ENCODE measurements at regions not wholly inside any gene's neighbourhood (a gene's known extent, or its start where the extent isn't known, plus 50 kb on each side); places are given as distances from the start of the nearest gene placed in this dataset.
"Not testable (repeated sequence)": the region's sequence is repeated elsewhere in the genome, so short reads cannot be mapped to it uniquely, and the experiment has no call there.

DNA sequence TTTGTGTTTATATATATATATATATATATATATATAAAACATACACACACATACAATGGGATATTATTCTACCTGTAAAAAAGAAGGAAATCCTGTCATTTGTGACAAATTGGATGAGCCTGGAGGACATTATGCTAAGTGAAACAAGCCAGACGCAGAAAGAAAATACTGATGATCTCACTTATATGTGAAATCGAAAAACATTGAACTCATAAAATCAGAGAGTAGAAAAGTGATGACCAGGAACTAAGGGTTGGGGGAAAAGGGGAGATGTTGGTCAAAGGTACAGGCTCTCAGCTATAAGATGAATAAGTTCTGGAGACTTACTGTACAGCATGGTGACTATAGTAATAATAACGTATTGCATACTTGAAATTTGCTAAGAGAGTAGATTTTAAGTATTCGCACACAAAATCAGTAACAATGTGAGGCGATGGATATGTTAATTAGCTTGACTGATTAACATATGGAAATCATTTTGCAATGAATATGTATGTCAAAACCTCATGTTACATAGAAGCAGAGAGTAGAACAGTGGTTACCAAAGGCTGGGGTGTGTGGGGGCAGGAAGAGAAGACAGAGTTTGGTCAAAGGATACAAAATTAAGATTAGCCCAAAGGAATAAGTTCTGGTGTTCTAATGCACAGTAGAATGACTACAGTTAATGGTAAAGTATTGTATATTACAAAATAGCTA, 92.3 kb upstream of the PHACTR1 start:
- DNase-seq: no peak
- Mint-ChIP-seq H3K27me3 (peaks cover 8% of the 10 kb centered on the region), H3K4me3 (no peak overlapping the region), H3K9me3 (no peaks in the 10 kb centered on the region), H3K4me1 (no peaks in the 10 kb centered on the region), H3K27ac (no peak overlapping the region)
- ATAC-seq: no peak

DNA sequence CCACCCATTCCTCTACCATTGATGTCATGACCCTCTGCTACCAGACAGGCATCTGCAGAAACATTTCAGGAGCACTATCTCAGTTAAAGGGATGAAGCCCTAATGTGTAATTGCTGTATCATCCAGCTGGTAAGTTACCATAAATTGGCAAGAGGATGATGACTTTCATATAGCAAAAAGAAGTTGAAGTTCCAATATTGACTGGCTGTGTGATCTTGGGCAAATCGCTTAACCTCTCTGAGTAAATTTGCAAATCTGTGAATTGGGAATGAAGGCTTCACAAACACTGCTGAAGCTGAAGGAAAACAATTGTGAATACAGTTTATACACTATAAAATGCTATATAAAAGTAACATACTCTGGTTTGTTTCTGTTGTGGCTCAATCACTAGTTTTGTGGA, 89.5 kb upstream of the PHACTR1 start:
- H3K9me3 Mint-ChIP-seq: no peaks in the 10 kb centered on the region
- H3K27ac Mint-ChIP-seq: no peak overlapping the region
- DNase-seq: no peak
- H3K4me1 Mint-ChIP-seq: no peaks in the 10 kb centered on the region
- H3K27me3 Mint-ChIP-seq: no peaks in the 10 kb centered on the region
- ATAC-seq: no peak
- no peak overlapping the region for H3K4me3 Mint-ChIP-seq

DNA sequence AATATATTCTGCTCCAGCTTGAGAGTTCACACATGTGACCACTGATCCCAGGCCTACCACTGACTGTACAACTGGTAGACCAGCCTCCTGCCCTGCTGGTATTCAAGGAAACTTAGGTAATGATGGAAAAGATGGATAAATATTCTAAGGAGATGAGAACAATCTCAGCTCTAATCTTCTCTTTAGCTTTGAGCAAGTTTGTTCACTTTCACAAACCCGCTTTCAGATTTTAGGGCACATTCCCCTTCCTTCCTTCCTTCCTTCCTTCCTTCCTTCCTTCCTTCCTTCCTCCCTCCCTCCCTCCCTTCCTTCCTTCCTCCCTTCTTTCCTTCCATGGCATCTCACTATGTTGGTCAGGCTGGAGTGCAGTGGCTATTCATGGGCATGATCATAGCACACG, 88.2 kb upstream of the PHACTR1 start:
- H3K9me3 Mint-ChIP-seq: no peaks in the 10 kb centered on the region
- ATAC-seq: no peak
- no peak overlapping the region for H3K4me3 Mint-ChIP-seq
- H3K27me3 Mint-ChIP-seq: peaks cover 5% of the 10 kb centered on the region
- no peak overlapping the region for H3K27ac Mint-ChIP-seq
- DNase-seq: no peak
- H3K4me1 Mint-ChIP-seq: no peaks in the 10 kb centered on the region

DNA sequence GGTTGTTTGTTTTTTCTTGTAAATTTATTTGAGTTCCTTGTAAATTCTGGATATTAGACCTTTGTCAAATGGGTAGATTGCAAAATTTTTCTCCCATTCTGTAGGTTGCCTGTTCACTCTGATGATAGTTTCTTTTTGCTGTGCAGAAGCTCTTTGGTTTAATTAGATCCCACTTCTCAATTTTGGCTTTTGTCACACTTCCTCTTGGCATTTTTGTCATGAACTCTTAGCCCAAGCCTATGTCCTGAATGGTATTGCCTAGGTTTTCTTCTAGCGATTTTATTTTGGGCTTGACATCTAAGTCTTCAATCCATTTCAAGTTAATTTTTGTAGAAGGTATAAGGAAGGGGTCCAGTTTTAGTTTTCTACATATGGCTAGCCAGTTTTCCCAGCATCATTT, 82.8 kb upstream of the PHACTR1 start:
- H3K4me1 Mint-ChIP-seq, H3K9me3 Mint-ChIP-seq, ATAC-seq, DNase-seq, H3K4me3 Mint-ChIP-seq, H3K27ac Mint-ChIP-seq: not testable (repeated sequence)
- peaks cover 47% of the 10 kb centered on the region for H3K27me3 Mint-ChIP-seq

DNA sequence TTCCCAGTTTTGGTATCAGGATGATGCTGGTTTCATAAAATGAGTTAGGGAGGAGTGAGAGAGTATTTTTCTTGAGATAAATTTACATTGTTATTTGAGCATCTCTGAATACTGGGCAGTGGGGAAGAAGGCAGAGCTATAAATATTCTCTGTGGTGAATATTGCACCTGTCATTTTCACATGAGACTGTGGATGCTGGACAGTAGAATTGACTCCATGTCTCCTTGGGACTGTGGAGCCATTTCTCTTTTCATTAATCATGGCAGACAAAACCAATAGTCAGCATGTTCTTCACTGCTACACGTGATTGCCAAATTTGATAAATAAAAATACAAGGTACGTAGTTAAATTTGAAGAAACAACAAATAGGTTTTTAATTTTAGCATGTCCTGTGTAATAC, 81.2 kb upstream of the PHACTR1 start:
- Mint-ChIP-seq H3K27ac (no peak overlapping the region), H3K27me3 (peaks cover 47% of the 10 kb centered on the region), H3K4me1 (peaks cover 6% of the 10 kb centered on the region), H3K9me3 (peaks cover 0 to 8% of the 10 kb centered on the region in 2 donors), H3K4me3 (no peak overlapping the region)
- no peak for DNase-seq
- no peak for ATAC-seq

DNA sequence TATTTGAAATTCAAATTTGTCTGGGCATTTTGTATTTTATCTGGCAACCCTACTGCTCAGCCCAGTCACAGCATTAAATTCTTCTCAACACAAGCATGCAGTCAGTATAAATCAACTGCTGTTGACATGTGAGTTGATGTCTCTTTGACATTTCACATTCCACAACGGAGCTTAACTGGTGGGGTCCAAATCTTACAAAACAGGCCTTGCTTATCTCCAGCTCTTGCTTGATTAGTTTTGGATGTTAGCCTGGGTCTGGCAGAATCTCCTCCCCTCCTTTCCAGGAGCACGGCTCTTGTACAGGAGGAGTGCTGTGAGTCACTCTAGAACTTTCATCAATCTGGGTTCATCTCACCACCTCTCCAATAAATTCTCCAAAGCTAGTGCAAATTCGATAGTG, 80.8 kb upstream of the PHACTR1 start:
- H3K9me3 Mint-ChIP-seq: peaks cover 0 to 8% of the 10 kb centered on the region in 2 donors
- H3K4me1 Mint-ChIP-seq: peaks cover 6% of the 10 kb centered on the region
- no peak for ATAC-seq
- no peak for DNase-seq
- peaks cover 47% of the 10 kb centered on the region for H3K27me3 Mint-ChIP-seq
- H3K27ac Mint-ChIP-seq: no peak overlapping the region
- H3K4me3 Mint-ChIP-seq: no peak overlapping the region

DNA sequence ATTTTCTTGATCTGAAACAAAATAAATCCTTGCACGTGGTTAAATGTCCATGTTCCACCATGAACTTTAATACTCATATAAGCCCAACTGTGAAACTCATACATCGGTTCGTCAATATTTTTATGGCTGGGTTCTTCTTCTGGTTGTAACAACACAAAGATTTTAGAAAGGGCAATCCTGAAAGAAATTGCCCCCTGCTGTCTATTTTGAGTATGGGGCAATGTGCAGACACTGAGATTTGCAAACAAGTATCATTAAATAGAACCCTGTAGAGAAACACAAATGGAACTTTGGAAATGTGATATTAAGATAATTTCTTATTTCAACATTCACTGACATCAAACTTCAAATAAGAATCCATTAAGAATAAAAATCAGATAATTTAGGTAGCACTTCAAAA, 80.2 kb upstream of the PHACTR1 start:
- Mint-ChIP-seq H3K4me3 (no peak overlapping the region), H3K4me1 (peaks cover 6% of the 10 kb centered on the region), H3K9me3 (peaks cover 0 to 8% of the 10 kb centered on the region in 2 donors), H3K27me3 (peaks cover 47% of the 10 kb centered on the region), H3K27ac (no peak overlapping the region)
- ATAC-seq (no peak), DNase-seq (no peak)

DNA sequence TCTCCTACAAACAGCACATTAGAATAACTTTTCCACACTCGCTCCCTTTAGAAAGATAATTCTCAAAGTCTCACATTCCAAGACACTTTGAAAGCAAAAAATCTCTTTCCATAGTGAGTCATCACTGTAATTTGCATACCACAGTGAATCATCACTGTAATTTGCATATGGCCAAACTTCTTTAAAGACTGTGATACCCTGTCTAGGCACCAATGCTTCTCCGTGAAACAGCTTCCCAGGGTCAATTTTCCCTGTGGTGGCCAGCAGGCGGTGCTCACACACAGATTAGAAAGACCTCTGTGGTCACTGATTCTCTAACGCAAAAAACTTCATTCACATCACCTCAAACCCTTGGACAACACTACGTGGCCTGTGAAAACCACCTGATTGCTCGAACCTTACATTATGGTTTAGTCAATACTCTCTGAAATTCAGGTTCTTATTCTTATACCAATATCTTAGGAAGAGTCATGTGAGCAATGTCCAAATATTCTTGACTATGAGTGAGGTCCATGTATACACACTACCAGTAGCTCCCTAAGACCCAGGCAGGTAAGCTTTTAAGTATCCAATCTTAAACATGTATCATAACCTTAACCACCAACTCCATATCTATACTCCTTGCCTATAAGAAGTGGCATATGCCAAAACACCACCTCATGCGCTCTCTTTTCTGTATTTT, 78.5 kb upstream of the PHACTR1 start:
- Mint-ChIP-seq H3K27me3 (peaks cover 45% of the 10 kb centered on the region), H3K9me3 (peaks cover 9 to 13% of the 10 kb centered on the region in 2 donors), H3K27ac (no peak overlapping the region), H3K4me3 (no peak overlapping the region), H3K4me1 (peaks cover 6% of the 10 kb centered on the region)
- DNase-seq (peak; percentile 41 to 55), ATAC-seq (peak; percentile 88)

DNA sequence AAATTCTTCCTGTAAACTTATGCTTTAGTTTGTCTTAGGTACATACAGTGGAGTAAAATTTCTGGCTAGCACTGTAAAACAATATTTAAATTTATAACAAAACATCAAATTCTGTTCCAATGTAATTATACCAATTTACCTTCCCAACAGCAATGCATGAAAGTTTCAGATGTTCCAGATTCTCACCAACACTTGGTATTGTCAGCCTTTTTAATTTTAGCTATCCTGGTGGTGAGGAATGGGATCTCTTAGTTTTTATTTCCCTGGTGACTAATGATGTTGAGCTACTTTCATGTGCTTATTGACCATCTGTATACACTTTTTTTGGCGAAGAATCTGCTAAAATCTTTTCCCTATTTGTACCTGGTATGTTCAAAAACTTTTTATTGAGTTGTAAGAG, 76.1 kb upstream of the PHACTR1 start:
- peaks cover 6% of the 10 kb centered on the region for H3K4me1 Mint-ChIP-seq
- H3K9me3 Mint-ChIP-seq: peaks cover 6 to 15% of the 10 kb centered on the region in 2 donors
- no peak overlapping the region for H3K4me3 Mint-ChIP-seq
- peaks cover 21% of the 10 kb centered on the region for H3K27me3 Mint-ChIP-seq
- H3K27ac Mint-ChIP-seq: no peak overlapping the region
- DNase-seq (no peak), ATAC-seq (no peak)

DNA sequence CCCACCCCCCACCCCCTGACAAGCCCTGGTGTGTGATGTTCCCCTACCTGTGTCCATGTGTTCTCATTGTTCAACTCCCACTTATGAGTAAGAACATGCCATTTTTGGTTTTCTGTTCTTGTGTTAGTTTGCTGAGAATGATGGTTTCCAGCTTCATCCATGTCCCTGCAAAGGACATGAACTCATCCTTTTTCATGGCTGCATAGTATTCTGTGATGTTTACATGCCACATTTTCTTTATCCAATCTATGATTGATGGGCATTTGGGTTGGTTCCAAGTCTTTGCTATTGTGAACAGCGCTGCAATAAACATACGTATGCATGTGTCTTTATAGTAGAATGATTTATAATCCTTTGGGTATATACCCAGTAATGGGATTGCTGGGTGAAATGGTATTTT, 74.8 kb upstream of the PHACTR1 start:
- peaks cover 6 to 15% of the 10 kb centered on the region in 2 donors for H3K9me3 Mint-ChIP-seq
- not testable (repeated sequence) for ATAC-seq, H3K4me1 Mint-ChIP-seq

DNA sequence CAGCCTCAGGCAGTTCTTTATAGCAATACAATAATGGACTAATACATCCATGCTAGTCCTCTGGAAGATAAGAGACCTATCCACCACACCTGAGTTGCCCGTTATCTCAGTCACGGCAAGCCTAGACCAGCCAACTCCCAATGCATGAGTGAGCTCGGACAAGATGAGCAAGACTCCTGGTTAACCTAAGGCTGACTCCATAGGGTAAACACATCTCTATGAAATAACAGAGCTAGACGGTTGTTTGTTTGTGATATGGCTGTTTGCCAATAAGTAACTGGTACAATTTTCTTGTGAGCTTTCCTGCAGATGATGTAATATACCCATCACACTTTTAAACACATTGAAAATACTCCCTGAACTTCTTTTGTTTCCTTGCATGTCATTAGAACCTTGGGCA, 70.6 kb upstream of the PHACTR1 start:
- ATAC-seq: no peak
- H3K27ac Mint-ChIP-seq: no peak overlapping the region
- peaks cover 10% of the 10 kb centered on the region for H3K27me3 Mint-ChIP-seq
- H3K4me1 Mint-ChIP-seq: no peaks in the 10 kb centered on the region
- DNase-seq: no peak
- H3K9me3 Mint-ChIP-seq: peaks cover 6 to 15% of the 10 kb centered on the region in 2 donors
- no peak overlapping the region for H3K4me3 Mint-ChIP-seq

More for the DNA sequence above, 74.8 kb upstream of the PHACTR1 start:
- not testable (repeated sequence) for H3K27ac Mint-ChIP-seq, H3K4me3 Mint-ChIP-seq, DNase-seq
- peaks cover 11% of the 10 kb centered on the region for H3K27me3 Mint-ChIP-seq

DNA sequence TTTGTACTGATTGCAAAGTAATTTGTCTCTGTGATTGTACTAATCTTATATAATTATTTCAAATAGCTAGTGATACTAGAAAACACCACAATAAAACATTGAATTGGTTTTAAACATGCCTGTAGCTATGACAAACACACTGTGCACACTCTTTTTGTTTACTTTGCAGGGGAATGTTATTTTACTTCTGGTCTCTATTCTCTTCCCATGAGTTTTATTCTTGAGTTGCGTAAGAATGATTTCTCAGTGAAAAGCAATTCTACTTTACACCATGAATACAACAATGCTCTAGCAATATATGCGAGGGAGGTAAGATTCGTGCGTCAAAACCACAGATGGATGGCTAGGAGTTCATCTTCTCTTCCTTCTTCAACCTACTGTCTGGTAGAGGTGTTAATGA, 68.4 kb upstream of the PHACTR1 start:
- Mint-ChIP-seq H3K4me3 (no peak overlapping the region), H3K4me1 (no peaks in the 10 kb centered on the region), H3K9me3 (peaks cover 0 to 6% of the 10 kb centered on the region in 2 donors), H3K27ac (no peak overlapping the region), H3K27me3 (peaks cover 10% of the 10 kb centered on the region)
- DNase-seq (no peak), ATAC-seq (no peak)

DNA sequence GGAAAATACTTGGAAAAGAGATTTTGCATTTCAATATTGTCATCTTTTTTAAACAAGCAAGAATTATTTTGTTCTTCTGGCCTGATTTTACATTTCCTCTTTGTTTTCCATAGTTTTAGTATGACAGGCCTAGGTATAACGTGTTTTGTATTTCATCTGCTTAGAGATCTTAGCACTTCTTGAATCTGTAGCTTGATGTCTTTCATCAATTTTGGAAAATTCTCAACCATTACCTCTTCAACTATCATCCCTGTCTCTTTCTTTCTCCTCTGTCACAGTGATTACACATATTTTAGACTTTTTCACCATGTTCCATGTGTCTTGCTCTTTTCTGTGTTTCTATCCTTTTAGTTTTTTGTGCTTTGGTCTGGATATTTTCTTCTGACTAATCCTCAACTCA, 67.2 kb upstream of the PHACTR1 start:
- no peaks in the 10 kb centered on the region for H3K4me1 Mint-ChIP-seq
- DNase-seq (no peak), ATAC-seq (no peak)
- H3K4me3 Mint-ChIP-seq: no peak overlapping the region
- peaks cover 10% of the 10 kb centered on the region for H3K27me3 Mint-ChIP-seq
- H3K9me3 Mint-ChIP-seq: no peaks in the 10 kb centered on the region
- no peak overlapping the region for H3K27ac Mint-ChIP-seq

DNA sequence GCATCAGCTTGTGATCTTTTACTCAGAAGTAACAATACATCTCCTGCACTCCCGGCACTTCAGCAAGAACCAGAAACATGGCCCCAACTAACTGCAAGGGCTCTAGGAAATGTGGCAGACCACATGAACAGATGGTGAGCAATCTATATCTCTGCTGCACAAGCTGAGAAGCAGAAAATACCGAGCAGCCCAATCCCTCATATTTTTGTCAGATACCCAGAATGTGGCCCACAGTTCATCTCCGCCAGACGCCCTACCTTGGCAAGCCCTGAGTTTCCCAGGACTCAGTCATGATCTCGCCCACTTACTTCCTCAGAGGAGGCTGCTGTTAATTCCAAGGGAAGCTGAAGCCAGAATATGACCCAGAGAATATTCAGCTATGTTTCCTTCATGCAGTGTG, 63.1 kb upstream of the PHACTR1 start:
- Mint-ChIP-seq H3K4me3 (no peak overlapping the region), H3K4me1 (peaks cover 7% of the 10 kb centered on the region), H3K9me3 (no peaks in the 10 kb centered on the region), H3K27ac (no peak overlapping the region), H3K27me3 (peaks cover 10% of the 10 kb centered on the region)
- no peak for DNase-seq
- ATAC-seq: no peak

DNA sequence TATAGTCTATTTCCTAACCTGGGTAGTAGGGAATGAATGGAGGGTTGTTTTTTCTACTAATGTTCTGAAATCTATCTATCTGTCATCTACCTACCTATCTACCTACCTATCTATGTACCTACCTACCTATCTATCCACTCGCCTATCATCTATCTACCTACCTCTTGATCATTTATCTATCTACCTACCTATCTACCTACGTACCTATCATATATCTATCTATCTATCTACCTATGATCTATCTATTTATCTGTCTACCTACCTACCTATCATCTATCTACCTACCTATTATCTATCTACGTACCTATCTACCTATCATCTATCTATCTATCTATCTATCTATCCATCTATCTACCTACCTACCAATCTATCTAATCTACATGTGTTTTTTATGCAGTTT, 62.5 kb upstream of the PHACTR1 start:
- Mint-ChIP-seq H3K27ac (no peak overlapping the region), H3K9me3 (no peaks in the 10 kb centered on the region), H3K4me3 (no peak overlapping the region), H3K27me3 (peaks cover 10% of the 10 kb centered on the region), H3K4me1 (peaks cover 7% of the 10 kb centered on the region)
- ATAC-seq: no peak
- no peak for DNase-seq

DNA sequence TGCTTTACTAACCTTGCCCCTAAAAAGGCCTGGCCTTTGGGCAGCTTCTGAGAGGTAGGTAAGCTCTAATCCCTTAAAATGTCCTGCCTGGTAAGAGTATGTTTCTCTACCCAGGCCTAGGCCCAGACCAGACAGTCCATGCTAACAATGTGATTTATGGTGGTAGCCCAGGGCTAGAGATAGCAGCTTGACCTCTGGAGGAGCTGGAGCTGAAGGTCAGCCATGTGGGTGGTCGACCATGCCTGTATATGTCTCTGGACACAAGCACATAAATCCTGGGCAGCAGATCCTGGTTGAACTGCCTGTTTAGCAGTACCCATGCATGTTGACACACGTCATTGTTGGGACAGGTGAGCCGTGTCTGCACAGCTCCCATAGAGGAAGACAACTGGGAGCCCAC, 62.1 kb upstream of the PHACTR1 start:
- peaks cover 6% of the 10 kb centered on the region for H3K27me3 Mint-ChIP-seq
- no peaks in the 10 kb centered on the region for H3K9me3 Mint-ChIP-seq
- ATAC-seq (no peak), DNase-seq (no peak)
- H3K27ac Mint-ChIP-seq: no peak overlapping the region
- H3K4me1 Mint-ChIP-seq: peaks cover 7% of the 10 kb centered on the region
- H3K4me3 Mint-ChIP-seq: no peak overlapping the region

DNA sequence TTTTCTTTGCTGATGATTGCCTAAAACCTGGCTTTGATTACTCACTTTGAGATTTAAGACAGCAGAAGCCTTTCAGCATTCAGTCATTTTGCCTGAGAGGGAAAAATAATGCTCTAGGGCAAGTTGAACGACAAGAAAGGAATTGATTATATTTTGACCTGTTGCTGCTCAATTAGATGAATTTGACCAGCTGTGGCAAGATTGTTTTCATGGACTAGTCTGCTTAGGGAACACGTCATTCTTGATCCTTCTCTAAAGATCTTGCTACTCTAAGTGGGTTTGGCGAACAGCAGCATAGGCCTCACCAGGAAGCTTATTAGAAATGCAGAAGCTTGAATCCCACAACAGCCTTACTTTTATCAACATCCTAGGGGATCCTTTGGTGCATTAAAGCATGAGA, 59.7 kb upstream of the PHACTR1 start:
- H3K27ac Mint-ChIP-seq: no peak overlapping the region
- ATAC-seq (no peak), DNase-seq (no peak)
- no peak overlapping the region for H3K4me3 Mint-ChIP-seq
- no peaks in the 10 kb centered on the region for H3K9me3 Mint-ChIP-seq
- H3K27me3 Mint-ChIP-seq: no peaks in the 10 kb centered on the region
- H3K4me1 Mint-ChIP-seq: peaks cover 7% of the 10 kb centered on the region

Measured in stimulated activated naive CD8-positive, alpha-beta T cell treated with anti-CD3 and anti-CD28 coated beads, Interleukin-15, amount 100 ng/mL, for 72 hours (primary cell).